SU-DHL-6 (cell line): ENCODE measurements at regions not wholly inside any gene's neighbourhood (a gene's known extent, or its start where the extent isn't known, plus 50 kb on each side); places are given as distances from the start of the nearest gene placed in this dataset.

ENCODE experiments used
- H2AFZ ChIP-seq: fragments of 200-600 bp; sonication (generic); 2 replicates; pipeline ENCODE4 v1.6.1; 2014; ENCODE audit warnings: low read depth, mild to moderate bottlenecking, moderate library complexity, mixed read lengths, antibody characterized with exemption, low read length; ENCODE audit not compliant: severe bottlenecking
- H3F3A ChIP-seq: fragments of 200-600 bp; shearing (Covaris generic); 2 replicates; pipeline ENCODE4 v1.6.0; 2016; ENCODE audit warnings: antibody characterized with exemption, mild to moderate bottlenecking; ENCODE audit not compliant: insufficient read depth
- H3K27ac ChIP-seq: fragments of 200-600 bp; sonication (generic); 2 replicates; pipeline ENCODE4 v1.5.1; 2016; ENCODE audit warnings: low read depth, mild to moderate bottlenecking, low read length, moderate library complexity, mixed read lengths
- H3K27me3 ChIP-seq: fragments of 200-600 bp; sonication (generic), shearing (Covaris generic); 2 replicates; pipeline ENCODE4 v1.6.0; 2014; ENCODE audit warnings: mild to moderate bottlenecking, low read length
- H3K36me3 ChIP-seq: fragments of 200-600 bp; sonication (generic); 2 replicates; pipeline ENCODE4 v1.6.1; 2014; ENCODE audit warnings: mild to moderate bottlenecking, low read length, mixed read lengths
- H3K4me2 ChIP-seq: fragments of 300-600, 200-600 bp; shearing (Covaris generic), sonication (generic); 2 replicates; pipeline ENCODE4 v1.6.0; 2014; ENCODE audit warnings: low read length, low read depth, mild to moderate bottlenecking; ENCODE audit not compliant: poor library complexity, severe bottlenecking
- H3K4me3 ChIP-seq: fragments of 200-600 bp; sonication (generic); 2 replicates; pipeline ENCODE4 v1.5.1; 2014; ENCODE audit warnings: antibody characterized with exemption, low read length, mild to moderate bottlenecking, mixed read lengths; ENCODE audit not compliant: insufficient read depth, poor library complexity, severe bottlenecking
- H3K79me2 ChIP-seq: fragments of 200-600 bp; sonication (generic); 2 replicates; pipeline ENCODE4 v1.6.1; 2014; ENCODE audit warnings: mild to moderate bottlenecking, low read length, moderate library complexity; ENCODE audit not compliant: insufficient read depth
- H3K9ac ChIP-seq: fragments of 200-600 bp; sonication (generic); 2 replicates; pipeline ENCODE4 v1.7.0; 2014; ENCODE audit warnings: mild to moderate bottlenecking, low read length
- H3K9me2 ChIP-seq: fragments of 200-600 bp; sonication (generic); replicated peaks from 2 replicates; pipeline ENCODE4 v1.6.1; 2014; ENCODE audit warnings: low read length; ENCODE audit not compliant: insufficient read depth
- H3K9me3 ChIP-seq: fragments of 200-600 bp; sonication (generic); 2 replicates; pipeline ENCODE4 v1.6.1; 2014; ENCODE audit warnings: low read length, mixed read lengths; ENCODE audit not compliant: insufficient read depth
- H4K20me1 ChIP-seq: fragments of 200-600 bp; sonication (generic); 2 replicates; pipeline ENCODE4 v1.6.1; 2014; ENCODE audit warnings: low read depth, mild to moderate bottlenecking, antibody characterized with exemption, low read length, moderate library complexity, mixed read lengths
- CTCF ChIP-seq: fragments of 200-600 bp; sonication (generic); IDR thresholded peaks from one replicate; pipeline ENCODE4 v1.5.1; 2017; ENCODE audit warnings: antibody characterized with exemption, mild to moderate bottlenecking, low read length, moderate library complexity; ENCODE audit not compliant: insufficient read depth, poor library complexity, severe bottlenecking
- EZH2phosphoT487 ChIP-seq: fragments of 200-600 bp; sonication (generic), shearing (Covaris generic); conservative IDR thresholded peaks from 2 replicates; pipeline ENCODE4 v1.6.1; 2018; ENCODE audit warnings: mild to moderate bottlenecking, antibody characterized with exemption, low read length, moderate library complexity, mixed read lengths

GRCh38 chr5:109950634-109951033, 260.9 kb downstream of the MAN2A1 start:
- no peaks in the 10 kb centered on the region for H4K20me1 ChIP-seq
- no peaks in the 10 kb centered on the region for H3K36me3 ChIP-seq
- H3K9me3 ChIP-seq: no peaks in the 10 kb centered on the region
- no peaks in the 10 kb centered on the region for H3K27me3 ChIP-seq
- H2AFZ ChIP-seq: no peak overlapping the region
- no peaks in the 10 kb centered on the region for H3K9me2 ChIP-seq
- H3K9ac ChIP-seq: no peak overlapping the region
- H3K4me3 ChIP-seq: no peak overlapping the region
- no peak overlapping the region for H3K27ac ChIP-seq
- no peaks in the 10 kb centered on the region for H3K79me2 ChIP-seq
- no peak for TF ChIP-seq CTCF
- TF ChIP-seq EZH2phosphoT487: no peak
- no peaks in the 10 kb centered on the region for H3F3A ChIP-seq
- H3K4me2 ChIP-seq: no peak overlapping the region

- Histone ChIP-seq H3K9me2 (no peaks in the 10 kb centered on the region), H3K79me2 (no peaks in the 10 kb centered on the region)
- TF ChIP-seq EZH2phosphoT487 (no peak), CTCF (no peak)
Observed at GRCh38 chr5:109951348-109951747, 261.6 kb downstream of the MAN2A1 start.

GRCh38 chr5:109951758-109952157, 262.0 kb downstream of the MAN2A1 start:
- Histone ChIP-seq H3K79me2 (no peaks in the 10 kb centered on the region), H3K27ac (no peak overlapping the region), H4K20me1 (no peaks in the 10 kb centered on the region), H3K4me2 (no peak overlapping the region), H3K9ac (no peak overlapping the region), H3K9me3 (no peaks in the 10 kb centered on the region), H3K4me3 (no peak overlapping the region), H2AFZ (no peak overlapping the region), H3F3A (no peaks in the 10 kb centered on the region), H3K27me3 (no peaks in the 10 kb centered on the region), H3K9me2 (no peaks in the 10 kb centered on the region), H3K36me3 (no peaks in the 10 kb centered on the region)
- TF ChIP-seq EZH2phosphoT487: no peak
- no peak for TF ChIP-seq CTCF

More at GRCh38 chr5:109951348-109951747, 261.6 kb downstream of the MAN2A1 start:
- Histone ChIP-seq H3K27ac (no peak overlapping the region), H3F3A (no peaks in the 10 kb centered on the region), H2AFZ (no peak overlapping the region), H4K20me1 (no peaks in the 10 kb centered on the region), H3K4me3 (no peak overlapping the region), H3K36me3 (no peaks in the 10 kb centered on the region), H3K9me3 (no peaks in the 10 kb centered on the region), H3K4me2 (no peak overlapping the region), H3K9ac (no peak overlapping the region), H3K27me3 (no peaks in the 10 kb centered on the region)

- Histone ChIP-seq H3K9me2 (no peaks in the 10 kb centered on the region), H3K27me3 (no peaks in the 10 kb centered on the region), H3K4me2 (no peak overlapping the region), H3K9me3 (no peaks in the 10 kb centered on the region), H2AFZ (no peak overlapping the region), H3K4me3 (no peak overlapping the region), H3K36me3 (no peaks in the 10 kb centered on the region), H3K9ac (no peak overlapping the region), H3K79me2 (no peaks in the 10 kb centered on the region), H3K27ac (no peak overlapping the region), H4K20me1 (no peaks in the 10 kb centered on the region), H3F3A (no peaks in the 10 kb centered on the region)
- TF ChIP-seq CTCF (no peak), EZH2phosphoT487 (no peak)
Observed at GRCh38 chr5:109953761-109954160, 264.0 kb downstream of the MAN2A1 start.
